Activated naive CD4-positive, alpha-beta T cell (primary cell): ENCODE measurements at regions not wholly inside any gene's neighbourhood (a gene's known extent, or its start where the extent isn't known, plus 50 kb on each side); places are given as distances from the start of the nearest gene placed in this dataset.

Source experiments
- DNase-seq, 4 experiments: peaks; one replicate each; lab custom pipeline; 2025; lab: John Stamatoyannopoulos, UW

GRCh38 chr16:86198206-86199118, 299.5 kb downstream of the IRF8 start:
- DNase-seq = no peak

GRCh38 chr16:86199182-86199581, 300.2 kb downstream of the IRF8 start:
- no peak for DNase-seq

- DNase-seq = no peak
Measured at GRCh38 chr16:86199871-86200695, 301.1 kb downstream of the IRF8 start.

- no peak for DNase-seq
Measured at GRCh38 chr16:86200722-86201121, 301.8 kb downstream of the IRF8 start.

- no peak for DNase-seq
Measured at GRCh38 chr16:86201746-86202145, 302.8 kb downstream of the IRF8 start.

GRCh38 chr16:86202267-86202666, 303.3 kb downstream of the IRF8 start:
- DNase-seq = no peak

GRCh38 chr16:86202760-86203426, 303.9 kb downstream of the IRF8 start:
- DNase-seq = no peak

- no peak for DNase-seq
Measured at GRCh38 chr16:86203557-86204275, 304.8 kb downstream of the IRF8 start.

GRCh38 chr16:86205521-86206245, 304.6 kb upstream of the FOXF1 start:
- DNase-seq = no peak

GRCh38 chr16:86207350-86207749, 303.0 kb upstream of the FOXF1 start:
- no peak for DNase-seq

- no peak for DNase-seq
Measured at GRCh38 chr16:86209202-86209601, 301.1 kb upstream of the FOXF1 start.

GRCh38 chr16:86210403-86211193, 299.7 kb upstream of the FOXF1 start:
- DNase-seq = no peak

- DNase-seq = no peak
Measured at GRCh38 chr16:86211265-86211664, 299.1 kb upstream of the FOXF1 start.

- DNase-seq = no peak
Measured at GRCh38 chr16:86211800-86212199, 298.5 kb upstream of the FOXF1 start.

- no peak for DNase-seq
Measured at GRCh38 chr16:86212706-86213436, 297.5 kb upstream of the FOXF1 start.

GRCh38 chr16:86213437-86214205, 296.7 kb upstream of the FOXF1 start:
- DNase-seq = no peak

- DNase-seq = no peak
Measured at GRCh38 chr16:86214326-86215232, 295.7 kb upstream of the FOXF1 start.
